Calu3 (cell line): ENCODE measurements at regions not wholly inside any gene's neighbourhood (a gene's known extent, or its start where the extent isn't known, plus 50 kb on each side); places are given as distances from the start of the nearest gene placed in this dataset.

Source experiments
- BruUV-seq: library from RNA; stranded (reverse); fragments of 400-500 nt; replicated peaks from 2 replicates; lab custom pipeline; 2021; lab: Mats Ljungman, UMichigan
- CTCF ChIA-PET: fragments of 300-600 bp; sonication (Branson Sonifier 250); formaldehyde crosslinking; loops from one replicate; lab custom pipeline; 2022; ENCODE audit warnings: antibody characterized with exemption; lab: Charles Lee
- DNase-seq: peaks from one replicate; pipeline ENCODE4 v3.0.0; 2022
- H3K27ac Mint-ChIP-seq: one replicate; pipeline ENCODE4 v1.8.0; 2022; ENCODE audit warnings: mixed read lengths; ENCODE audit not compliant: unreplicated experiment
- H3K27me3 Mint-ChIP-seq: one replicate; pipeline ENCODE4 v1.8.0; 2022; ENCODE audit warnings: mixed read lengths; ENCODE audit not compliant: unreplicated experiment
- H3K36me3 Mint-ChIP-seq: one replicate; pipeline ENCODE4 v1.8.0; 2022; ENCODE audit warnings: mild to moderate bottlenecking, moderate library complexity, mixed read lengths; ENCODE audit not compliant: insufficient read depth, unreplicated experiment
- H3K4me1 Mint-ChIP-seq: one replicate; pipeline ENCODE4 v1.8.0; 2022; ENCODE audit warnings: mild to moderate bottlenecking, low read depth, mixed read lengths; ENCODE audit not compliant: unreplicated experiment
- H3K4me3 Mint-ChIP-seq: one replicate; pipeline ENCODE4 v1.8.0; 2022; ENCODE audit warnings: mild to moderate bottlenecking, low read depth, moderate library complexity, mixed read lengths; ENCODE audit not compliant: unreplicated experiment
- H3K9me3 Mint-ChIP-seq: one replicate; pipeline ENCODE4 v1.8.0; 2022; ENCODE audit warnings: low read depth, mixed read lengths; ENCODE audit not compliant: unreplicated experiment
- intact Hi-C: fragments of 100-400 bp; cut with micrococcal nuclease; formaldehyde crosslinking; loops from one replicate; pipeline ENCODE4 v1.10.0; 2022; ENCODE audit not compliant: unreplicated experiment
- TF ChIP-seq, protein P1 (sequence below): fragments of 200-600 bp; IDR thresholded peaks from one replicate; pipeline ENCODE4 v1.8.0; 2022; ENCODE audit warnings: antibody characterized with exemption; ENCODE audit not compliant: unreplicated experiment

DNA sequence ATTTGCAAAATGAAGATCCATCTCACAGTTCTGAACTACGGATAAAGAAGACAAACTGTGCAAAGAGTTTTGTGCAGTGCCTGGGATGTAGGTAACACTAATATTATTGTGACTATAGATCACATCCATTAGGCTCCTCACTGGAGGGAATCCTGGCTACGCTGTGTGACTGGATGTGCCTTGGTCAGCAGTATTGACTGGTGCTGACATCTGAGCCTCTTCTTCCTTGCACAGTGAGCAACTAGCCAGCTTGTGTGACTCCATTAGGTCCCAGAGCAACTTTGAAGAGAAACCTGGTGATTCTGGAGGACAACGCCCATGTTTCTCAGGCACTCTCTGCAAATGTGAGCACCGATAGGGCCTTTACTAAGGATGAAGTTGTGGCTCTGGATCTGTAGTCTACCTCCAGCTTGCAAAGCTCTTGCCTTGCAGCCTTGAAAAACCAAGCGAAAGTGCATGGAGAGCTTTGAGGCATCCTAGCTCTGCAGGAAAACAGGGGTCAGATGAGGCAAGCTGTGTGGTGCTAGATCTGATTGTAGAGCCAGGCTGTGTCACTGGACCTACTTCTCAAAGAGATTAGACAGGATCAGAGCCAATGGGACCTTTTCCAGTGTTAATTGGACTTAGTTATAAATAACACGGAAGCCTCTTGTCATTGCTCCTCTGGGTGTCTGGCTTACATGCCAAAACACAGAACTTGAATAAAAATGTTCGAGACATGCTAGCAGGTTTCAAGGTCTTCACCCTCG lies 303.6 kb upstream of the LYZL1 start:
- Mint-ChIP-seq H3K4me1 (peaks cover 26% of the 10 kb centered on the region), H3K27ac (peak overlapping the region; percentile 48), H3K9me3 (no peaks in the 10 kb centered on the region), H3K27me3 (no peaks in the 10 kb centered on the region), H3K36me3 (no peaks in the 10 kb centered on the region), H3K4me3 (no peak overlapping the region)
- DNase-seq, result no peak
- TF ChIP-seq, protein P1, sequence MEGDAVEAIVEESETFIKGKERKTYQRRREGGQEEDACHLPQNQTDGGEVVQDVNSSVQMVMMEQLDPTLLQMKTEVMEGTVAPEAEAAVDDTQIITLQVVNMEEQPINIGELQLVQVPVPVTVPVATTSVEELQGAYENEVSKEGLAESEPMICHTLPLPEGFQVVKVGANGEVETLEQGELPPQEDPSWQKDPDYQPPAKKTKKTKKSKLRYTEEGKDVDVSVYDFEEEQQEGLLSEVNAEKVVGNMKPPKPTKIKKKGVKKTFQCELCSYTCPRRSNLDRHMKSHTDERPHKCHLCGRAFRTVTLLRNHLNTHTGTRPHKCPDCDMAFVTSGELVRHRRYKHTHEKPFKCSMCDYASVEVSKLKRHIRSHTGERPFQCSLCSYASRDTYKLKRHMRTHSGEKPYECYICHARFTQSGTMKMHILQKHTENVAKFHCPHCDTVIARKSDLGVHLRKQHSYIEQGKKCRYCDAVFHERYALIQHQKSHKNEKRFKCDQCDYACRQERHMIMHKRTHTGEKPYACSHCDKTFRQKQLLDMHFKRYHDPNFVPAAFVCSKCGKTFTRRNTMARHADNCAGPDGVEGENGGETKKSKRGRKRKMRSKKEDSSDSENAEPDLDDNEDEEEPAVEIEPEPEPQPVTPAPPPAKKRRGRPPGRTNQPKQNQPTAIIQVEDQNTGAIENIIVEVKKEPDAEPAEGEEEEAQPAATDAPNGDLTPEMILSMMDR, result no peak
- BruUV-seq, result no TSS peak
- CTCF ChIA-PET, result interaction anchor here (1.8 kb wide), 1 partner anchor 46 kb away, joined by 5 read pairs; no protein-coding TSS in a partner anchor
- intact Hi-C loops, result no loop called here

DNA sequence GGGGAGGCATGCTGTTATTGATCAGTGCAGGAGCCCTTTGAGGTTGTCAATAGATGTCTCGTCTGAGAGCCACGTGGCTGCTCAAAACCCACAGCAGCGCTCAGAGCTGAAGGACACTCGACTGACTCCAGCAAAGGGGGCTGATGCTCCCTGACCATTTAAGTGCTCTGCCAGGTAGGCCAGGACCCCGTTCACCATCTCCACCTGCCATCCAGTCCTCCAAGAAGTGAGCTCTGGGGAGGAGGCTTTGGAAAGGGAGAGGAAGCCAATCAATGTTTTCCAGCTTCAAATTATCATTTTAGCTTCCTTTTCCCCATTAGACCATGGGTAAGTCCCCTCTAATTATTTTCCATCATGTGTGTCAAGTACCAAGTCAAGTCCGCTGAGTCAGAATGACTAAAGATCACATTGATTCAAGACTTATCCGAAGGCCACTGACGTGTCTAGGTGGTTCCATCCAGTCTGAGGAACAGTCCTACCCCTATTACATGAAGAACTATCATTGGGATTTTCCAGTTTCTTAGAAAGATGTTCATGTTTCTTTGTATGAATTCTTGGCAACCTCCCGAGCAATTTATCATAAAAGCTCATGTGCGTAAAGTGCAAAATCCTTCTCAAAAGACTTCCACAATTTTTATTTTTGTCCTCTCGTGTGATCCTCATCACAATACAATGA lies 302.6 kb upstream of the LYZL1 start:
- TF ChIP-seq, protein P1, result no peak
- no TSS peak for BruUV-seq
- no peak overlapping the region for H3K27ac Mint-ChIP-seq
- CTCF ChIA-PET, result no interaction called here
- intact Hi-C loops, result no loop called here
- no peaks in the 10 kb centered on the region for H3K36me3 Mint-ChIP-seq
- no peak overlapping the region for H3K4me3 Mint-ChIP-seq
- DNase-seq, result no peak
- no peaks in the 10 kb centered on the region for H3K27me3 Mint-ChIP-seq
- no peaks in the 10 kb centered on the region for H3K9me3 Mint-ChIP-seq
- peaks cover 31% of the 10 kb centered on the region for H3K4me1 Mint-ChIP-seq

DNA sequence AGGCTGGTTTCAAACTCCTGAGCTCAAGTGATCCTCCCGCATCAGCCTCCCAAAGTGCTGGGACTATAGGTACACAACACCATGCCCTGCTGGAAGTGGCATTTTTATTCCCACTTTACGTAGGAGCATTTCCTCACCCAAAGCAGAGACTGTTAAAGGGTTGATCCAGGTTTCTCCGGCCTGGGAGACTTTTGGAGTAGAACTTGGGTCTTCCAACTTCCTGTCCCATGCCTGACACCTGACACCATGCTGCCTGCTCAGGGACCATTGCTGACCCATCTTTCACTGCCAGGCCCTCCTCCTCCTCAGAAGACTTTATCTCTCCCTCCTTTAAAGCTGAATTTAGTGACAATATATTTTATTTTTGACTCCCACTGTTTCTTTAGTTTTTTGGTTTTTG lies 302.0 kb upstream of the LYZL1 start:
- no peaks in the 10 kb centered on the region for H3K9me3 Mint-ChIP-seq
- TF ChIP-seq, protein P1, result no peak
- no TSS peak for BruUV-seq
- peaks cover 37% of the 10 kb centered on the region for H3K4me1 Mint-ChIP-seq
- no peak overlapping the region for H3K27ac Mint-ChIP-seq
- DNase-seq, result no peak
- no peaks in the 10 kb centered on the region for H3K36me3 Mint-ChIP-seq
- H3K27me3 Mint-ChIP-seq, result no peaks in the 10 kb centered on the region
- intact Hi-C loops, result no loop called here
- CTCF ChIA-PET, result no interaction called here
- no peak overlapping the region for H3K4me3 Mint-ChIP-seq

DNA sequence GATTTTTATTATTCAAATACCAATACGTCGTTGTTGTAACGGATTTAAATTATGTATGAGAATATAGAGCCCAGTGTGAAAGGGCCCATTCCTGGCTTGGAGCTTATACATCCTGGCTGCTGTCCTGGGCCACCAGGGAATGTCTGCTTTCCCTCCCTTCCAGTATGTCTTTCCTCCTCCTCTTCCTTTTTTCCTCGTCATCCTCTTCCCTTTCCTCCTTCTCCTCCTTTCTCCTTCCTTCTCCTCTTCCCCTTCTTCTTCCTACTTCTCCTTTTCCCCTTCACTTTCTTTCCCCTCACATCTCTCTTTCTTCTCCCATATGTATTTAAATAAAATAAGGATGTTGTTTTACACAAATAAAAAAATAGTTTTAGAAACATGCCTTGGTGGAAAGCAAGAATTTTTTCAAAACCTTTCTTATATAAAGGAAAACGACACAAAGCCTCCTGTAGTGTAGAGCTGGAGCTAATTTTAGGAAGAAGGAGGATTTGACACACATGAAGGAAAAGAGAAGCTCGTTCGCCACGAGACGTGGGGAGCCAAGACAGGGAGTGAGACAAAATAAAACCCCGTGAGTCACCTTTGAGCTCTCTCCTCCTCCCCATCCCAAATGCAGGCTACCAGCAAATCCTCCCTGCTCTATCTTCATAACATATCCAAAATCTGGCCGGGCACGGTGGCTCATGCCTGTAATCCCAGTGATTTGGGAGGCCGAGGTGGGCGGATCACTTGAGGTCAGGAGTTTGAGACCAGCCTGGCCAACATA lies 301.1 kb upstream of the LYZL1 start:
- CTCF ChIA-PET, result no interaction called here
- intact Hi-C loops, result no loop called here
- BruUV-seq, result no TSS peak
- H3K36me3 Mint-ChIP-seq, result no peaks in the 10 kb centered on the region
- peak overlapping the region; percentile 12 for H3K27ac Mint-ChIP-seq
- H3K27me3 Mint-ChIP-seq, result no peaks in the 10 kb centered on the region
- TF ChIP-seq, protein P1, result no peak
- DNase-seq, result no peak
- no peaks in the 10 kb centered on the region for H3K9me3 Mint-ChIP-seq
- peaks cover 38% of the 10 kb centered on the region for H3K4me1 Mint-ChIP-seq
- no peak overlapping the region for H3K4me3 Mint-ChIP-seq
